IMR-90 (cell line): ENCODE measurements at regions not wholly inside any gene's neighbourhood (a gene's known extent, or its start where the extent isn't known, plus 50 kb on each side); places are given as distances from the start of the nearest gene placed in this dataset.

Experiments used
- ATAC-seq: fragments of 200-7000 bp; cut with Tn5 transposase; 2 replicates; pipeline ENCODE4 v1.9.1; 2020; ENCODE audit warnings: low read depth, mild to moderate bottlenecking, moderate library complexity
- BruUV-seq: library from RNA; stranded (reverse); fragments of 400-500 nt; replicated peaks from 2 replicates; lab custom pipeline; 2021; lab: Mats Ljungman, UMichigan
- CTCF ChIA-PET: fragments of 300-600 bp; formaldehyde crosslinking; extraction: SDS; loops from one replicate; lab custom pipeline; 2021; ENCODE audit warnings: antibody characterized with exemption; lab: Yijun Ruan, JAX
- POLR2A ChIA-PET: fragments of 300-600 bp; sonication (Branson Sonifier 250); formaldehyde crosslinking; loops from one replicate; lab custom pipeline; 2022; ENCODE audit warnings: antibody characterized with exemption; ENCODE audit not compliant: unreplicated experiment; lab: Charles Lee
- DNase-seq: peaks from one replicate; pipeline ENCODE4 v3.0.0; 2013
- H2AFZ ChIP-seq: replicated peaks from 2 replicates; pipeline ENCODE3; 2013; ENCODE audit warnings: low read length, mild to moderate bottlenecking; ENCODE audit not compliant: poor library complexity
- H2AK5ac ChIP-seq: 2 replicates; pipeline ENCODE4 v1.6.1; 2013; ENCODE audit warnings: low read depth, low read length, inconsistent platforms
- H2AK9ac ChIP-seq: replicated peaks from 2 replicates; pipeline ENCODE3; 2013; ENCODE audit warnings: mild to moderate bottlenecking, low read depth, low read length, moderate library complexity; ENCODE audit not compliant: poor library complexity
- H2BK120ac ChIP-seq: 2 replicates; pipeline ENCODE4 v1.6.1; 2013; ENCODE audit warnings: low read depth, low read length, inconsistent platforms
- H2BK15ac ChIP-seq: 3 replicates; pipeline ENCODE4 v1.6.1; 2013; ENCODE audit warnings: low read depth, low read length, inconsistent platforms
- H2BK20ac ChIP-seq: 2 replicates; pipeline ENCODE4 v1.6.1; 2013; ENCODE audit warnings: low read depth, mild to moderate bottlenecking, inconsistent platforms, low read length, moderate library complexity
- H2BK5ac ChIP-seq: 2 replicates; pipeline ENCODE4 v1.6.1; 2013; ENCODE audit warnings: mild to moderate bottlenecking, low read depth, low read length, inconsistent platforms; ENCODE audit not compliant: poor library complexity, severe bottlenecking
- H3K14ac ChIP-seq: replicated peaks from 2 replicates; pipeline ENCODE4 v1.6.1; 2013; ENCODE audit warnings: low read depth, low read length, inconsistent platforms
- H3K18ac ChIP-seq: 2 replicates; pipeline ENCODE4 v1.6.1; 2013; ENCODE audit warnings: low read depth, low read length, control low read depth
- H3K23ac ChIP-seq: 2 replicates; pipeline ENCODE4 v1.6.1; 2013; ENCODE audit warnings: low read depth, low read length, inconsistent platforms
- H3K27ac ChIP-seq: 2 replicates; pipeline ENCODE4 v1.5.1; 2013; ENCODE audit warnings: mild to moderate bottlenecking, control low read depth, low read length; ENCODE audit not compliant: insufficient read depth
- H3K27me3 ChIP-seq: 2 replicates; pipeline ENCODE4 v1.6.1; 2013; ENCODE audit warnings: low read length; ENCODE audit not compliant: control insufficient read depth, insufficient read depth
- H3K36me3 ChIP-seq: 2 replicates; pipeline ENCODE4 v1.6.1; 2013; ENCODE audit warnings: low read length, mixed read lengths; ENCODE audit not compliant: control insufficient read depth, insufficient read depth
- H3K4ac ChIP-seq: 2 replicates; pipeline ENCODE4 v1.6.1; 2013; ENCODE audit warnings: low read depth, low read length, inconsistent platforms
- H3K4me1 ChIP-seq: 2 replicates; pipeline ENCODE4 v1.6.1; 2013; ENCODE audit warnings: low read length, mixed read lengths; ENCODE audit not compliant: control insufficient read depth, insufficient read depth
- H3K4me2 ChIP-seq: 2 replicates; pipeline ENCODE4 v1.6.1; 2013; ENCODE audit warnings: low read depth, mild to moderate bottlenecking, control low read depth, low read length, moderate library complexity
- H3K4me3 ChIP-seq: 2 replicates; pipeline ENCODE4 v1.5.1; 2013; ENCODE audit warnings: low read depth, mild to moderate bottlenecking, control low read depth, low read length, moderate library complexity; ENCODE audit not compliant: insufficient read depth
- H3K56ac ChIP-seq: 2 replicates; pipeline ENCODE4 v1.6.1; 2013; ENCODE audit warnings: low read length, inconsistent platforms; ENCODE audit not compliant: insufficient read depth; ENCODE audit errors: extremely low read depth
- H3K79me1 ChIP-seq, 2 experiments: 2 replicates each; pipeline ENCODE4 v1.6.1; 2013; ENCODE audit warnings: low read length in 2 of 2, inconsistent platforms in 1 of 2, low read depth in 1 of 2
- H3K9ac ChIP-seq: 2 replicates; pipeline ENCODE4 v1.6.1; 2013; ENCODE audit warnings: low read depth, low read length, control low read depth
- H3K9me1 ChIP-seq: 2 replicates; pipeline ENCODE4 v1.6.1; 2013; ENCODE audit warnings: low read length, inconsistent platforms; ENCODE audit not compliant: insufficient read depth
- H3K9me3 ChIP-seq: 2 replicates; pipeline ENCODE4 v1.6.1; 2013; ENCODE audit warnings: low read length; ENCODE audit not compliant: control insufficient read depth, insufficient read depth
- H4K20me1 ChIP-seq: 2 replicates; pipeline ENCODE4 v1.6.1; 2013; ENCODE audit warnings: low read length, inconsistent platforms; ENCODE audit not compliant: insufficient read depth
- H4K5ac ChIP-seq: 2 replicates; pipeline ENCODE4 v1.6.1; 2013; ENCODE audit warnings: mild to moderate bottlenecking, low read depth, low read length, control low read depth
- H4K8ac ChIP-seq, 2 experiments: 2 replicates each; pipeline ENCODE4 v1.6.1; 2013; ENCODE audit warnings: low read depth in 2 of 2, low read length in 2 of 2, control low read depth in 1 of 2, inconsistent platforms in 1 of 2
- H4K91ac ChIP-seq: 2 replicates; pipeline ENCODE4 v1.6.1; 2013; ENCODE audit warnings: low read depth, low read length, inconsistent platforms; ENCODE audit not compliant: insufficient read depth
- CEBPB ChIP-seq: IDR thresholded peaks from 2 replicates; pipeline ENCODE4 v1.6.1; 2012; ENCODE audit warnings: low read depth, low read length, improper control_type of control experiment
- RCOR1 ChIP-seq: IDR thresholded peaks from 2 replicates; pipeline ENCODE4 v1.6.1; 2012; ENCODE audit warnings: mild to moderate bottlenecking, low read length, improper control_type of control experiment; ENCODE audit not compliant: insufficient replicate concordance
- WGBS, 2 experiments: methylation state at CpG; one replicate each; pipeline versions ENCODE4 v1.1.5 to v1.1.7; 2013; ENCODE audit warnings: missing lambda C conversion rate in 2 of 2; ENCODE audit not compliant: insufficient read length in 1 of 2; ENCODE audit errors: extremely low coverage in 2 of 2; 5-methylcytosine and 5-hydroxymethylcytosine counted together
- dilution Hi-C: fragments of 300-500 bp; cut with HindIII; formaldehyde crosslinking; loops from one replicate; pipeline ENCODE4 v1.14.3; 2018; ENCODE audit warnings: low sequenced_read_pairs; ENCODE audit not compliant: unreplicated experiment
- in situ Hi-C: fragments of 300-500 bp; cut with MboI; formaldehyde crosslinking; loops from 3 replicates; pipeline ENCODE4 v1.14.3; 2019; ENCODE audit warnings: low sequenced_read_pairs, inconsistent platforms, mixed read lengths
- intact Hi-C: fragments of 100-400 bp; cut with micrococcal nuclease; formaldehyde crosslinking; loops from 2 replicates; pipeline ENCODE4 v1.10.0; 2022

DNA sequence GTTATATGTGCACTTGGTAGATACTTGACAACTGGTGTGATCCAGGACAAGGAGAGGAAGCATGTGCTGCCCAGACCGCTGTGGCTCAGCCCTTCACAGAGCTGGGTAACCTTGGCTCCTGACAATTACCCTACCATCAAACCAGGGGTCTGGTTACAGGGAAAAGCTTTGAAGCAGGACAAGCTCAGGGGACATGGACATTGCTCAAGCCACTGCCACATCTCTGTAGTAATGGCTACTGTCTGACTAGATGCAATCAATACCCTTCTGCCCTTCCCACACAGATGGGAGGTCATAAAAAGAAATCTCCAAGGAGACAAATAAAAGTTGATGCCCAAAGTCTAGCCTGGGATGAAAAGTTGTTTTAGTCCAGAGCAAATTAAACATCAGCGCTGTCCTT lies 577.4 kb downstream of the MED13L start:
- intact Hi-C loops (no loop called here), in situ Hi-C loops (no loop called here), dilution Hi-C loops (no loop called here)
- DNase-seq (no peak), ATAC-seq (no peak)
- no TSS peak for BruUV-seq
- no peak overlapping the region for H2AK5ac ChIP-seq
- H3K4ac ChIP-seq, result no peak overlapping the region
- H4K8ac ChIP-seq, result no peak overlapping the region
- ChIA-PET POLR2A (no interaction called here), CTCF (no interaction called here)
- H3K14ac ChIP-seq, result no peak overlapping the region
- H2AFZ ChIP-seq, result no peak overlapping the region
- H3K56ac ChIP-seq, result no peak overlapping the region
- no peaks in the 10 kb centered on the region for H3K4me1 ChIP-seq
- no peak for TF ChIP-seq CEBPB
- no peak for TF ChIP-seq RCOR1
- H3K9ac ChIP-seq, result no peak overlapping the region
- H3K36me3 ChIP-seq, result no peaks in the 10 kb centered on the region
- no peak overlapping the region for H3K23ac ChIP-seq
- no peak overlapping the region for H3K4me2 ChIP-seq
- no peaks in the 10 kb centered on the region for H4K20me1 ChIP-seq
- H2BK15ac ChIP-seq, result no peak overlapping the region
- no peaks in the 10 kb centered on the region for H3K9me1 ChIP-seq
- no peaks in the 10 kb centered on the region for H3K79me1 ChIP-seq
- H3K9me3 ChIP-seq, result no peaks in the 10 kb centered on the region
- H2BK120ac ChIP-seq, result no peak overlapping the region
- no peak overlapping the region for H3K4me3 ChIP-seq
- H2AK9ac ChIP-seq, result no peak overlapping the region
- no peak overlapping the region for H2BK5ac ChIP-seq
- no peaks in the 10 kb centered on the region for H3K27me3 ChIP-seq
- no peak overlapping the region for H3K27ac ChIP-seq
- H4K5ac ChIP-seq, result no peak overlapping the region
- H4K91ac ChIP-seq, result no peak overlapping the region
- WGBS, 2 experiments, result 83% methylated on average over 1 of the region's 2 CpGs; no CpG with 5 or more reads in 1 of the 2 experiments
- H2BK20ac ChIP-seq, result no peak overlapping the region
- H3K18ac ChIP-seq, result no peak overlapping the region
